Glutamatergic neuron (in vitro differentiated cells): ENCODE measurements at regions not wholly inside any gene's neighbourhood (a gene's known extent, or its start where the extent isn't known, plus 50 kb on each side); places are given as distances from the start of the nearest gene placed in this dataset.

Experiments used
- DNase-seq: peaks from one replicate; pipeline ENCODE4 v3.0.0; 2022
- H3K27ac Mint-ChIP-seq: one replicate; pipeline ENCODE4 v1.8.0; 2020; ENCODE audit warnings: mild to moderate bottlenecking, mixed read lengths, inconsistent platforms; ENCODE audit not compliant: unreplicated experiment
- H3K27me3 Mint-ChIP-seq: one replicate; pipeline ENCODE4 v1.8.0; 2020; ENCODE audit warnings: mild to moderate bottlenecking, moderate library complexity, mixed read lengths, inconsistent platforms; ENCODE audit not compliant: unreplicated experiment
- H3K36me3 Mint-ChIP-seq: one replicate; pipeline ENCODE4 v1.8.0; 2020; ENCODE audit warnings: mild to moderate bottlenecking, mixed read lengths, inconsistent platforms; ENCODE audit not compliant: unreplicated experiment
- H3K4me1 Mint-ChIP-seq: one replicate; pipeline ENCODE4 v1.8.0; 2020; ENCODE audit warnings: mild to moderate bottlenecking, low read depth, mixed read lengths, inconsistent platforms; ENCODE audit not compliant: unreplicated experiment
- H3K4me3 Mint-ChIP-seq: one replicate; pipeline ENCODE4 v1.8.0; 2020; ENCODE audit warnings: mild to moderate bottlenecking, mixed read lengths, inconsistent platforms; ENCODE audit not compliant: unreplicated experiment
- H3K9me3 Mint-ChIP-seq: one replicate; pipeline ENCODE4 v1.8.0; 2020; ENCODE audit warnings: mild to moderate bottlenecking, moderate library complexity, mixed read lengths, inconsistent platforms; ENCODE audit not compliant: unreplicated experiment
- TF ChIP-seq, protein P1 (sequence below): fragments of 200-600 bp; sonication (generic); IDR thresholded peaks from one replicate; pipeline ENCODE4 v1.5.0; 2021; ENCODE audit not compliant: partially characterized antibody, unreplicated experiment

- H3K4me1 Mint-ChIP-seq, result peaks cover 10% of the 10 kb centered on the region
- no peak for DNase-seq
Observed at GRCh38 chr3:44000586-44000985, 241.1 kb upstream of the TOPAZ1 start.

DNA sequence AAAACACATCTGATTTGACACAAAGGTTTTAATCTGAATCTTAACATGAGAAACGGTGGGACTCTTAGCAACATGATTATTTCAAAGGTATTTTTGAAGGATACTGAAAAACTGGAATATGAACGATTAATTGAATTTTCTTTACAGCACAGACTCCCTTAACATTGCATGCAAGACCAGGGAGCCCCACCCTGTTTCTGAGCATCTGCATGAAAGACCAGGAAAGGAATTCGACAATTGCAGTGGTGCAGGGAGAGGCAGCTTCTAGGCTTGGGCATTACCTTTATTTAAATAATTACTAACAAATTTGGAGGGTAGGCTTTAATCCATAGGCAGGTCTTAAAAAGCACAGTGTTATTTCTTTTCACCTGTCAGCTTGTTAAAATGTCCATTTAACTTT is 240.6 kb upstream of the TOPAZ1 start:
- Mint-ChIP-seq H3K4me3 (no peak overlapping the region), H3K4me1 (peaks cover 10% of the 10 kb centered on the region), H3K36me3 (peaks cover 5% of the 10 kb centered on the region), H3K27ac (no peak overlapping the region), H3K9me3 (peaks cover 8% of the 10 kb centered on the region), H3K27me3 (peaks cover 23% of the 10 kb centered on the region)
- DNase-seq, result no peak
- TF ChIP-seq, protein P1, sequence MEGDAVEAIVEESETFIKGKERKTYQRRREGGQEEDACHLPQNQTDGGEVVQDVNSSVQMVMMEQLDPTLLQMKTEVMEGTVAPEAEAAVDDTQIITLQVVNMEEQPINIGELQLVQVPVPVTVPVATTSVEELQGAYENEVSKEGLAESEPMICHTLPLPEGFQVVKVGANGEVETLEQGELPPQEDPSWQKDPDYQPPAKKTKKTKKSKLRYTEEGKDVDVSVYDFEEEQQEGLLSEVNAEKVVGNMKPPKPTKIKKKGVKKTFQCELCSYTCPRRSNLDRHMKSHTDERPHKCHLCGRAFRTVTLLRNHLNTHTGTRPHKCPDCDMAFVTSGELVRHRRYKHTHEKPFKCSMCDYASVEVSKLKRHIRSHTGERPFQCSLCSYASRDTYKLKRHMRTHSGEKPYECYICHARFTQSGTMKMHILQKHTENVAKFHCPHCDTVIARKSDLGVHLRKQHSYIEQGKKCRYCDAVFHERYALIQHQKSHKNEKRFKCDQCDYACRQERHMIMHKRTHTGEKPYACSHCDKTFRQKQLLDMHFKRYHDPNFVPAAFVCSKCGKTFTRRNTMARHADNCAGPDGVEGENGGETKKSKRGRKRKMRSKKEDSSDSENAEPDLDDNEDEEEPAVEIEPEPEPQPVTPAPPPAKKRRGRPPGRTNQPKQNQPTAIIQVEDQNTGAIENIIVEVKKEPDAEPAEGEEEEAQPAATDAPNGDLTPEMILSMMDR, result no peak

More at GRCh38 chr3:44000586-44000985, 241.1 kb upstream of the TOPAZ1 start:
- Mint-ChIP-seq H3K9me3 (peaks cover 8% of the 10 kb centered on the region), H3K4me3 (no peak overlapping the region), H3K36me3 (peaks cover 5% of the 10 kb centered on the region), H3K27me3 (peaks cover 23% of the 10 kb centered on the region), H3K27ac (no peak overlapping the region)
- TF ChIP-seq, protein P1, result no peak

DNA sequence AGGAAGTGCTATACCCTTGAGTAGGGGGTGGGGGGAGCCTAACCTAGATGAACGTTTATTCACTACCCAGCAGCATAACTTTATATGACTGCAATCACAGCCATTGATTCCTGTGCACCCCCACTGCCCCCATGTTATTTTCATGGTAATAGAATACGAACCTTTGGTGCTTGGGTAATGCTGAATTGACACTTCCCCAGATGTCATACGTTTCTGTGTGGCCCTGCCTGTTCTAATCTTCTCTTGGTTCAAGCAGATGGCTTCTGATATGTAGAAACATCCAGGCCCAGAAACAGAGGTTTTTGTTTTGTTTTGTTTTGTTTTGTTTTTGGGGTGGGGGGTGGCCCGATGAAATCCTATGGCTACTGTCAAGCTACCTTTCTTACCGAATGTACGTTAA is 237.9 kb upstream of the TOPAZ1 start:
- TF ChIP-seq, protein P1, result no peak
- peaks cover 3% of the 10 kb centered on the region for H3K4me1 Mint-ChIP-seq
- H3K4me3 Mint-ChIP-seq, result no peak overlapping the region
- H3K27ac Mint-ChIP-seq, result no peak overlapping the region
- peaks cover 5% of the 10 kb centered on the region for H3K36me3 Mint-ChIP-seq
- peaks cover 4% of the 10 kb centered on the region for H3K9me3 Mint-ChIP-seq
- DNase-seq, result no peak
- peaks cover 5% of the 10 kb centered on the region for H3K27me3 Mint-ChIP-seq

DNA sequence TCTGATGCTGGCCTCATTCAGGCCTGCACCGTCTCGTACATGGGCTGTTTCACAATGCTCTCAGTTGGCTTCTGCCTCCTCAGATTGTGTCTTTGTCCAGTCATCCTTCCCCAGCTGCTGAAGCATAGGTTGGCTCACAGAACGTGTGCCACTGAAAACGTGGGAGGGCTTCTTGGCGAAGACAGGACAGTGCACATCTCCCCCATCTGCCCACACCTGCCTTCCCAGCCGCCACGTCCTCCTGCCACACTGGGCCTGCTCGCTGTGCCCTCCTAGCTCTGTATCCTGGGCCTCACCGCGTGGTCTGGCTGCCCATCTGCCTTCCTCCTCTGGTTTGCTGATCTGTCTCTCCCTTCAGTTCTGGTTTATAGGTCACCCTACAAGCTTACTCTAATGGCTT is 230.0 kb upstream of the TOPAZ1 start:
- no peak for DNase-seq
- Mint-ChIP-seq H3K36me3 (no peaks in the 10 kb centered on the region), H3K4me1 (peaks cover 2% of the 10 kb centered on the region), H3K27ac (no peak overlapping the region), H3K4me3 (no peak overlapping the region), H3K9me3 (peaks cover 2% of the 10 kb centered on the region), H3K27me3 (peaks cover 5% of the 10 kb centered on the region)
- TF ChIP-seq, protein P1, result no peak

GRCh38 chr3:44012160-44012899 is 229.4 kb upstream of the TOPAZ1 start:
- H3K4me1 Mint-ChIP-seq, result peaks cover 4% of the 10 kb centered on the region
- peaks cover 2% of the 10 kb centered on the region for H3K9me3 Mint-ChIP-seq
- TF ChIP-seq, protein P1, result no peak
- H3K27ac Mint-ChIP-seq, result no peak overlapping the region
- DNase-seq, result no peak
- no peaks in the 10 kb centered on the region for H3K36me3 Mint-ChIP-seq
- H3K4me3 Mint-ChIP-seq, result no peak overlapping the region
- H3K27me3 Mint-ChIP-seq, result peaks cover 5% of the 10 kb centered on the region
